ENCODE measurements at regions not wholly inside any gene's neighbourhood (a gene's known extent, or its start where the extent isn't known, plus 50 kb on each side); places are given as distances from the start of the nearest gene placed in this dataset.

GRCh38 chr21:38667291-38667870, 138.3 kb upstream of the ETS2 start:
- no peak for TF ChIP-seq CTCF (IDR thresholded peaks at IDR 0.05; ENCODE audit: borderline replicate concordance)
- no peak for DNase-seq
- Histone ChIP-seq H3K4me1 (no peaks in the 10 kb centered on the region), H3K36me3 (no peaks in the 10 kb centered on the region), H3K4me3 (no peak overlapping the region), H3K9me3 (replicated peaks) (no peaks in the 10 kb centered on the region), H3K27me3 (ENCODE audit: low read depth) (peaks cover 37% of the 10 kb centered on the region), H3K27ac (replicated peaks) (no peak overlapping the region)
- intact Hi-C loops (cut with micrococcal nuclease): no loop called here

- Histone ChIP-seq H3K36me3 (no peaks in the 10 kb centered on the region), H3K4me1 (no peaks in the 10 kb centered on the region), H3K9me3 (replicated peaks) (no peaks in the 10 kb centered on the region), H3K4me3 (no peak overlapping the region), H3K27me3 (ENCODE audit: low read depth) (peaks cover 30% of the 10 kb centered on the region), H3K27ac (replicated peaks) (no peak overlapping the region)
- DNase-seq: no peak
- intact Hi-C loops (cut with micrococcal nuclease): no loop called here
- no peak for TF ChIP-seq CTCF (IDR thresholded peaks at IDR 0.05; ENCODE audit: borderline replicate concordance)
Observed at GRCh38 chr21:38668067-38668466, 137.7 kb upstream of the ETS2 start.

- H3K27me3 ChIP-seq (ENCODE audit: low read depth): peaks cover 28% of the 10 kb centered on the region
- no peak for TF ChIP-seq CTCF (IDR thresholded peaks at IDR 0.05; ENCODE audit: borderline replicate concordance)
- no peak overlapping the region for H3K27ac ChIP-seq (replicated peaks)
- no peaks in the 10 kb centered on the region for H3K9me3 ChIP-seq (replicated peaks)
- no peak overlapping the region for H3K4me3 ChIP-seq
- DNase-seq: no peak
- H3K36me3 ChIP-seq: no peaks in the 10 kb centered on the region
- no peaks in the 10 kb centered on the region for H3K4me1 ChIP-seq
- intact Hi-C loops (cut with micrococcal nuclease): no loop called here
Observed at GRCh38 chr21:38668541-38668940, 137.2 kb upstream of the ETS2 start.

- Histone ChIP-seq H3K9me3 (replicated peaks) (no peaks in the 10 kb centered on the region), H3K4me3 (no peak overlapping the region), H3K27me3 (ENCODE audit: low read depth) (peaks cover 29% of the 10 kb centered on the region), H3K36me3 (no peaks in the 10 kb centered on the region), H3K4me1 (no peaks in the 10 kb centered on the region), H3K27ac (replicated peaks) (no peak overlapping the region)
- no peak for DNase-seq
- intact Hi-C loops (cut with micrococcal nuclease): no loop called here
- TF ChIP-seq CTCF (IDR thresholded peaks at IDR 0.05; ENCODE audit: borderline replicate concordance): peak; percentile 55
Observed at GRCh38 chr21:38669186-38669585, 136.5 kb upstream of the ETS2 start.

GRCh38 chr21:38670861-38671260, 134.9 kb upstream of the ETS2 start:
- intact Hi-C loops (cut with micrococcal nuclease): no loop called here
- no peaks in the 10 kb centered on the region for H3K9me3 ChIP-seq (replicated peaks)
- no peaks in the 10 kb centered on the region for H3K4me1 ChIP-seq
- TF ChIP-seq CTCF (IDR thresholded peaks at IDR 0.05; ENCODE audit: borderline replicate concordance): no peak
- no peak for DNase-seq
- peaks cover 29% of the 10 kb centered on the region for H3K27me3 ChIP-seq (ENCODE audit: low read depth)
- no peaks in the 10 kb centered on the region for H3K36me3 ChIP-seq
- H3K4me3 ChIP-seq: no peak overlapping the region
- H3K27ac ChIP-seq (replicated peaks): no peak overlapping the region
